ENCODE measurements at regions not wholly inside any gene's neighbourhood (a gene's known extent, or its start where the extent isn't known, plus 50 kb on each side); places are given as distances from the start of the nearest gene placed in this dataset.
A peak's percentile ranks its signal among the peaks of the same experiment; 100 is the strongest.

DNA sequence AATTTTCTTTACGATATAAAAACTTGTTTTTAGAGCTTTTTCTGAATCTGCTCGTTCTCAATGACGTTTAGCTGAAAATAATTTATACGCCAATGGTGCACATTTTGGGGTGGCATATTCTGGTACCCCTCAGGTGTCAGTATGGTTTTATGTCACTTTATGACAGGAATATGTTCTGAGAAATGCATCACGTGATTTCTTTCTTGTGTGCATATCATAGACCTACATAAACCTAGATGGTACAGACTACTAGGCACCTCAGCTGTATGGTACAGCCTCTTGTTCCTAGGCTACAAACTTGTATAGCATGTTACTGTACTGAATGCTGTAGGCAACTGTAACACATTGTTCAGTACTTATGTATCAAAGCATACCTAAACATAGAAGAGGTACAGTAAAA is 68.2 kb downstream of the TMEM17 start:
- no peaks in the 10 kb centered on the region for H3K36me3 ChIP-seq (ENCODE audit: control insufficient read depth, insufficient read depth, low read length)
- H3K9me3 ChIP-seq (ENCODE audit: control insufficient read depth in 2 of 2, low read length in 2 of 2): no peaks in the 10 kb centered on the region
- Mint-ChIP-seq H3K4me1 (no peaks in the 10 kb centered on the region), H3K9me3 (no peaks in the 10 kb centered on the region), H3K36me3 (no peaks in the 10 kb centered on the region), H3K27me3 (no peaks in the 10 kb centered on the region), H3K4me3 (no peak overlapping the region), H3K27ac (no peak overlapping the region)
- no peaks in the 10 kb centered on the region for H3K4me1 ChIP-seq (ENCODE audit: control insufficient read depth, insufficient read depth, low read length, poor library complexity, severe bottlenecking)
- H3K4me3 ChIP-seq (ENCODE audit: low read depth, low read length): no peak overlapping the region
- DNase-seq (no peak), ATAC-seq (ENCODE audit: low read depth in 2 of 2) (no peak)
- no peak overlapping the region for H3K27ac ChIP-seq (ENCODE audit: insufficient read depth, low read length, poor library complexity, severe bottlenecking)
- no peaks in the 10 kb centered on the region for H3K27me3 ChIP-seq (ENCODE audit: control insufficient read depth, insufficient read depth, low read length)

GRCh38 chr2:62435720-62436119 is 70.3 kb downstream of the TMEM17 start:
- no peak for DNase-seq
- H3K4me3 Mint-ChIP-seq: no peak overlapping the region
- Histone ChIP-seq H3K27ac (ENCODE audit: insufficient read depth, low read length, poor library complexity, severe bottlenecking) (no peak overlapping the region), H3K36me3 (ENCODE audit: control insufficient read depth, insufficient read depth, low read length) (no peaks in the 10 kb centered on the region), H3K4me3 (ENCODE audit: low read depth, low read length) (no peak overlapping the region), H3K9me3 (ENCODE audit: control insufficient read depth in 2 of 2, low read length in 2 of 2) (no peaks in the 10 kb centered on the region), H3K4me1 (ENCODE audit: control insufficient read depth, insufficient read depth, low read length, poor library complexity, severe bottlenecking) (no peaks in the 10 kb centered on the region), H3K27me3 (ENCODE audit: control insufficient read depth, insufficient read depth, low read length) (no peaks in the 10 kb centered on the region)
- H3K4me1 Mint-ChIP-seq: no peaks in the 10 kb centered on the region
- no peak for ATAC-seq (ENCODE audit: low read depth in 2 of 2)
- H3K36me3 Mint-ChIP-seq: no peaks in the 10 kb centered on the region
- H3K27ac Mint-ChIP-seq: no peak overlapping the region
- H3K9me3 Mint-ChIP-seq: no peaks in the 10 kb centered on the region
- no peaks in the 10 kb centered on the region for H3K27me3 Mint-ChIP-seq

GRCh38 chr2:62432407-62432806 is 73.6 kb downstream of the TMEM17 start:
- no peak overlapping the region for H3K27ac ChIP-seq (ENCODE audit: insufficient read depth, low read length, poor library complexity, severe bottlenecking)
- no peaks in the 10 kb centered on the region for H3K27me3 ChIP-seq (ENCODE audit: control insufficient read depth, insufficient read depth, low read length)
- Mint-ChIP-seq H3K27ac (peak overlapping the region in 1 of 3 donors; percentile 15), H3K4me3 (no peak overlapping the region), H3K4me1 (no peaks in the 10 kb centered on the region), H3K36me3 (no peaks in the 10 kb centered on the region), H3K27me3 (peaks cover 4% of the 10 kb centered on the region), H3K9me3 (peaks cover 0 to 4% (median 0%) of the 10 kb centered on the region in 7 donors)
- ATAC-seq (ENCODE audit: low read depth in 2 of 2): no peak
- no peaks in the 10 kb centered on the region for H3K9me3 ChIP-seq (ENCODE audit: control insufficient read depth in 2 of 2, low read length in 2 of 2)
- no peak overlapping the region for H3K4me3 ChIP-seq (ENCODE audit: low read depth, low read length)
- H3K36me3 ChIP-seq (ENCODE audit: control insufficient read depth, insufficient read depth, low read length): no peaks in the 10 kb centered on the region
- DNase-seq: no peak
- H3K4me1 ChIP-seq (ENCODE audit: control insufficient read depth, insufficient read depth, low read length, poor library complexity, severe bottlenecking): no peaks in the 10 kb centered on the region

GRCh38 chr2:62431512-62431911 is 74.5 kb downstream of the TMEM17 start:
- H3K36me3 ChIP-seq (ENCODE audit: control insufficient read depth, insufficient read depth, low read length): no peaks in the 10 kb centered on the region

DNA sequence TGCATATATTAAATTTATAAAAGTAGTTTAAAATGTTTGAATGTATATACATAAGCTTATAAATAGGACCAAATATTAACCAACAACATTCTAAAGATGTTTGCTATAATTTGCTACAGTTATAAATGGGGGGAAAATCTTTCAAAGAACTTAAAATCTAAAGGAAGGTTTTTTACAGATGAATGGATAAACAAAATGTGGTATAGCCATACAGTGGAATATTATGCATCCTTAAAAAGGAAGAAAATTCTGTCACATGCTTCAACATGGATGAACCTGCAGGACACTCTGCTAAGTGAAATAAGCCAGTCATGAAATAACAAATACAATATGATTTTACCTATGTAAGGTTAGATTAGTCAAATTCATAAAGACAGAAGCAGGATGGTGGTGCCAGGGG is 75.8 kb downstream of the TMEM17 start:
- H3K27ac ChIP-seq (ENCODE audit: insufficient read depth, low read length, poor library complexity, severe bottlenecking): no peak overlapping the region
- H3K27me3 Mint-ChIP-seq: peaks cover 4% of the 10 kb centered on the region
- no peak overlapping the region for H3K4me3 Mint-ChIP-seq
- no peak overlapping the region for H3K4me3 ChIP-seq (ENCODE audit: low read depth, low read length)
- H3K4me1 ChIP-seq (ENCODE audit: control insufficient read depth, insufficient read depth, low read length, poor library complexity, severe bottlenecking): no peaks in the 10 kb centered on the region
- no peaks in the 10 kb centered on the region for H3K36me3 ChIP-seq (ENCODE audit: control insufficient read depth, insufficient read depth, low read length)
- no peaks in the 10 kb centered on the region for H3K9me3 ChIP-seq (ENCODE audit: control insufficient read depth in 2 of 2, low read length in 2 of 2)
- no peaks in the 10 kb centered on the region for H3K4me1 Mint-ChIP-seq
- H3K36me3 Mint-ChIP-seq: no peaks in the 10 kb centered on the region
- ATAC-seq (ENCODE audit: low read depth in 2 of 2) (no peak), DNase-seq (no peak)
- no peak overlapping the region for H3K27ac Mint-ChIP-seq
- H3K9me3 Mint-ChIP-seq: peaks cover 0 to 4% (median 0%) of the 10 kb centered on the region in 7 donors
- no peaks in the 10 kb centered on the region for H3K27me3 ChIP-seq (ENCODE audit: control insufficient read depth, insufficient read depth, low read length)

More at GRCh38 chr2:62431512-62431911, 74.5 kb downstream of the TMEM17 start:
- Mint-ChIP-seq H3K4me3 (no peak overlapping the region), H3K4me1 (no peaks in the 10 kb centered on the region), H3K27ac (no peak overlapping the region), H3K9me3 (peaks cover 0 to 4% (median 0%) of the 10 kb centered on the region in 7 donors), H3K27me3 (peaks cover 4% of the 10 kb centered on the region), H3K36me3 (no peaks in the 10 kb centered on the region)
- H3K27ac ChIP-seq (ENCODE audit: insufficient read depth, low read length, poor library complexity, severe bottlenecking): no peak overlapping the region
- DNase-seq (no peak), ATAC-seq (ENCODE audit: low read depth in 2 of 2) (no peak)
- no peaks in the 10 kb centered on the region for H3K27me3 ChIP-seq (ENCODE audit: control insufficient read depth, insufficient read depth, low read length)
- H3K9me3 ChIP-seq (ENCODE audit: control insufficient read depth in 2 of 2, low read length in 2 of 2): no peaks in the 10 kb centered on the region
- no peak overlapping the region for H3K4me3 ChIP-seq (ENCODE audit: low read depth, low read length)
- H3K4me1 ChIP-seq (ENCODE audit: control insufficient read depth, insufficient read depth, low read length, poor library complexity, severe bottlenecking): no peaks in the 10 kb centered on the region

DNA sequence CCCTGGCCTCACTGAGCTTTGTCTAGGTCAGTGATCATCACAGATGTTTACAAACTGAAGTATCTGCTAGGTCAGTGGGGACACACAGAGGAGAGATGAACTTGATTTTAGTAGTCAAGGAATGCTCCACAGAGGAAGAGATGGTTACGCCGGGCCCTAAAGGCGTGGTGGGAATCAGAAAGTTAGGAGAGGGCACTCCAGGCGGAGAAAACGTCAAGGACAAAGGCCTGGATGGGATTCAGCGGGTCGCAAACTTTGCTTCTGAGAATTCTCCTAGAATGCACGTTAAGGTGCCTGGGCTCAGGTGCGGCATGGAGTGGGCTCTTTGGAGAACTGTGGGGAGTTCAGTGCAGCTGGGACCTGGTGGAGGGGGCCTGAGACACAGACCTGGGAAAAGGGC is 78.8 kb downstream of the TMEM17 start:
- H3K36me3 Mint-ChIP-seq: no peaks in the 10 kb centered on the region
- peaks cover 13% of the 10 kb centered on the region for H3K27me3 Mint-ChIP-seq
- Histone ChIP-seq H3K36me3 (ENCODE audit: control insufficient read depth, insufficient read depth, low read length) (no peaks in the 10 kb centered on the region), H3K4me3 (ENCODE audit: low read depth, low read length) (no peak overlapping the region), H3K27me3 (ENCODE audit: control insufficient read depth, insufficient read depth, low read length) (no peaks in the 10 kb centered on the region), H3K4me1 (ENCODE audit: control insufficient read depth, insufficient read depth, low read length, poor library complexity, severe bottlenecking) (no peaks in the 10 kb centered on the region), H3K27ac (ENCODE audit: insufficient read depth, low read length, poor library complexity, severe bottlenecking) (no peak overlapping the region), H3K9me3 (ENCODE audit: control insufficient read depth in 2 of 2, low read length in 2 of 2) (no peaks in the 10 kb centered on the region)
- no peak overlapping the region for H3K27ac Mint-ChIP-seq
- ATAC-seq (ENCODE audit: low read depth in 2 of 2) (no peak), DNase-seq (no peak)
- peaks cover 0 to 4% (median 0%) of the 10 kb centered on the region in 7 donors for H3K9me3 Mint-ChIP-seq
- H3K4me3 Mint-ChIP-seq: no peak overlapping the region
- H3K4me1 Mint-ChIP-seq: no peaks in the 10 kb centered on the region

DNA sequence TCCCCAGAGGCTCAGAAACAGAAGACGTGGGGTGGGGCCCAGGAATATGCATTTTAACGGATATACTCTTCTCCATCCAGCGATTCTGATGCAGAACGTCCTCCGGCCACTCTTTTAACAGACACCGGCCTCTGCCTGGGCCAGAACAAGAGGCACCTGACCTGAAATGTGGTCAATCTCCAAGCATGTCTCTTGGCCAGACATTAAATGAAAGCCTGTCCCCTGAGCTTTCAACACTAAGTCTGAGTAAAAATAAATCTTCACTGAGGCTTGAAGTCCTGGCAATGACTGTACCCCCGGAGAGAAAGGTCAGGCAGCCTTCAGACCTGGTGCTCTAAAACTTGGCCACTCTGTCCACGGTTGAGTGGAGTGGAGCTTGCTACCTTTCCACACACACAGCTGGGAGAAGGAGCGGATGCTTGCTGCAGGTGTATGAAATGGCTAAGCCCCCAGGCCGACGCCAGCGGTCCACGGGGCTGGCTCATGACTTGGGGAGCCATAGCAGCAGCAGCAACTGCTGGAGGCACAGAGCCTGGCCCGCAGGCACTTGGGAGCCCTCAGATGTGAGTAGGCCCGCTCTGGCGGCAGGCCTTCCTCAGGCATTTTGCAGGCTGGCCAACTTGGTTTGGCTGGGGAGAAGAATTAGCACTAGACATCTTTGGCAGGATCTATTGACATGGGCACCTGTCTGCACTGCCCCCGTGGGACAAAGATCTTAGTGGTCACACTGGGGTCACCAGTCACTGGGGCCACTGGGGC is 79.7 kb downstream of the TMEM17 start:
- no peak overlapping the region for H3K4me3 Mint-ChIP-seq

DNA sequence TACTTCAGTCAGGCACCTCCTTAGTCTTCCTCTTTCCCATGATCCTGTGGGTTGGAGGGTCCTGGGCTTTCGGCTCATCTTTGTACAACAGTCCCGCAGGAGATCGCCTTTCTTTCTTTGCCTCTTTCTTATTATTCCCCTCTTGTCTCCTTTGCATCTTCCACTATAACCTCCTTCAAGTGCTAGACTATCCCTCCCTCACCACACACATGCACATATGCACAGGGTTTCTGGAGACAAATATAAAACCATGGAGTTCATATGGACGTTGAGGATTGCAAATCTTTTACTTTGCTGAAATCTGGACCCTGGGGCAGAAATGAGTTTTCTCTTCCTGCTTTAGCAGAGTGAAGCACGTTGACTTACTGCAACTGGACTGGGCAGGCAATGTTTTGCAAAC is 80.3 kb downstream of the TMEM17 start:
- no peak overlapping the region for H3K4me3 ChIP-seq (ENCODE audit: low read depth, low read length)
- Mint-ChIP-seq H3K27ac (peak overlapping the region in 1 of 3 donors; percentile 61), H3K4me3 (no peak overlapping the region), H3K36me3 (no peaks in the 10 kb centered on the region), H3K4me1 (no peaks in the 10 kb centered on the region), H3K27me3 (peaks cover 25% of the 10 kb centered on the region), H3K9me3 (peaks cover 0 to 4% (median 0%) of the 10 kb centered on the region in 7 donors)
- DNase-seq (no peak), ATAC-seq (ENCODE audit: low read depth in 2 of 2) (no peak)
- no peaks in the 10 kb centered on the region for H3K27me3 ChIP-seq (ENCODE audit: control insufficient read depth, insufficient read depth, low read length)
- no peaks in the 10 kb centered on the region for H3K4me1 ChIP-seq (ENCODE audit: control insufficient read depth, insufficient read depth, low read length, poor library complexity, severe bottlenecking)
- no peaks in the 10 kb centered on the region for H3K9me3 ChIP-seq (ENCODE audit: control insufficient read depth in 2 of 2, low read length in 2 of 2)
- H3K36me3 ChIP-seq (ENCODE audit: control insufficient read depth, insufficient read depth, low read length): no peaks in the 10 kb centered on the region
- no peak overlapping the region for H3K27ac ChIP-seq (ENCODE audit: insufficient read depth, low read length, poor library complexity, severe bottlenecking)

More for the DNA sequence above, 79.7 kb downstream of the TMEM17 start:
- ATAC-seq (ENCODE audit: low read depth in 2 of 2) (no peak), DNase-seq (no peak)
- no peak overlapping the region for H3K27ac Mint-ChIP-seq
- H3K36me3 Mint-ChIP-seq: no peaks in the 10 kb centered on the region
- Histone ChIP-seq H3K27ac (ENCODE audit: insufficient read depth, low read length, poor library complexity, severe bottlenecking) (no peak overlapping the region), H3K4me3 (ENCODE audit: low read depth, low read length) (no peak overlapping the region), H3K36me3 (ENCODE audit: control insufficient read depth, insufficient read depth, low read length) (no peaks in the 10 kb centered on the region), H3K27me3 (ENCODE audit: control insufficient read depth, insufficient read depth, low read length) (no peaks in the 10 kb centered on the region), H3K4me1 (ENCODE audit: control insufficient read depth, insufficient read depth, low read length, poor library complexity, severe bottlenecking) (no peaks in the 10 kb centered on the region), H3K9me3 (ENCODE audit: control insufficient read depth in 2 of 2, low read length in 2 of 2) (no peaks in the 10 kb centered on the region)
- H3K9me3 Mint-ChIP-seq: peaks cover 0 to 4% (median 0%) of the 10 kb centered on the region in 7 donors
- peaks cover 21% of the 10 kb centered on the region for H3K27me3 Mint-ChIP-seq
- H3K4me1 Mint-ChIP-seq: no peaks in the 10 kb centered on the region

Data from CD4-positive, CD25-positive, alpha-beta regulatory T cell (primary cell).